Stimulated activated CD8-positive, alpha-beta memory T cell treated with anti-CD3 and anti-CD28 coated beads, Interleukin-7, amount 100 ng/mL, for 1 hour (primary cell): ENCODE measurements at regions not wholly inside any gene's neighbourhood (a gene's known extent, or its start where the extent isn't known, plus 50 kb on each side); places are given as distances from the start of the nearest gene placed in this dataset.
"Not testable (repeated sequence)": the region's sequence is repeated elsewhere in the genome, so short reads cannot be mapped to it uniquely, and the experiment has no call there.

Source experiments
- DNase-seq, 2 donors: peaks; one replicate each; pipeline ENCODE4 v3.0.0-alpha.2; 2020; ENCODE audit warnings: low read depth in 2 of 2

GRCh38 chr2:211144078-211144477 is 587.7 kb downstream of the CPS1 start:
- DNase-seq: no peak

- no peak for DNase-seq
Measured at GRCh38 chr2:211144974-211145665, 588.7 kb downstream of the CPS1 start.

DNA sequence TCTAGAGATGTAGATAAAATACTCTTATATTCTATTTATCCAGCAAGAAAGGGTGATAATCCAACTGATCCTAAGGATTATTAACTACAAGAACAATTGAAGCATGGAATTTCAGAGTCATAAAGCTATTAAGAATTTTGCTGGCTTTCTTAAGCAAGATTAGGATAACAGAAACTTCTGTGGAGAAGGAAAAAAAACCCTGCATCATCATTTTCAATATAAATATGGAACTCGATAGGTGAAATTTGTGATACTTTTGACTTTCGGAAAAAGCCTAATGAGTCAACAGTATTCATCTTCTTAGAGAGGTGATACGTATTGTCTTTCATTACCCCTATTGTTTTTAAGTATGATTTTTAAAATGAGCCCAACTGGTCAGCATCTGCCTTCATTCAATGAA is 593.3 kb downstream of the CPS1 start:
- no peak for DNase-seq

DNA sequence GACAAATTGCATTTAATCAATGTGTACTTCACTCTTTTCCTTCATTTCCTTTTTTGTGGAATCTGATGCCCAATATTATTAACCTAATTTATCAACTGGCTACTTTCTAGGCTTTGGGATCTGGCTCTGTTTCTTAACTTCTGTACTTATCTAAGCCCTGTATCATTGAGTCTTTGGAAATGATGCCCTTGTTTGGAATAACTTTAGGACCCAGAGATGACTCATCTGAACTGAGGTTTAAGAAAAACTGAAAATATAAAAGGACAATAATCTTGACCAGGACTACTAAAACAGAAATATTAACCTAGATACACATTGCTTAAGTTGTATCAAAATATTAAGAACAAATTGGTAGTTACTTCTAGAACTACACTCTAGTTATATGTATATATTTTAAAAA is 600.8 kb downstream of the CPS1 start:
- no peak for DNase-seq

DNA sequence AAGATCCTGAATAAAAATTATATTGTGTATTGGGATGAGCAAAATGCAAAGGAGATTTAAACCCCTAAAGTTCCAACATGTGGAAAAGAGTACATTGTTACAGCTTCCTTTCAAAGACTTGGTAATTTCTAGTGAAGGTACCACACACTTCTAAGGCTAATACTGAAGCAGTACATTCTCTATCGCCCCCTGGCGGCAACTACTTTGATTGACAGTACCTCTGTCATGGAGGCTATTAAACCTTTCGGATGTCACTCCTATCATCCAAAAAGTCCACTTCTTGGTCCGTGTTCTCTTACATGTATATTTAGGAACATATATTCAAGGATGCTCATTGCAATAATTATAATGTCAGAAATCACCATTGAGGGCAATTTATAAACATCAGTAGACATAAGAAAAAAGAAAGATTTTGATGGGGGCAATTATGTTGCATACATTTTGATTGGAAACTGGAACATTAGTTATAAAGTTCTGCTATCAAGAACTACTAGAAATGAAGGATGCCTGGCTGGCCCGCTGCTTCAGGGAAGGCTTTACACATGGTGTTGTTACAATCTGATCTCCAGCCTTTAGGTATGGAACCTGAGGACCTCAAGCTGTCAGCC is 601.6 kb downstream of the CPS1 start:
- peak; percentile 4 to 39 for DNase-seq

DNA sequence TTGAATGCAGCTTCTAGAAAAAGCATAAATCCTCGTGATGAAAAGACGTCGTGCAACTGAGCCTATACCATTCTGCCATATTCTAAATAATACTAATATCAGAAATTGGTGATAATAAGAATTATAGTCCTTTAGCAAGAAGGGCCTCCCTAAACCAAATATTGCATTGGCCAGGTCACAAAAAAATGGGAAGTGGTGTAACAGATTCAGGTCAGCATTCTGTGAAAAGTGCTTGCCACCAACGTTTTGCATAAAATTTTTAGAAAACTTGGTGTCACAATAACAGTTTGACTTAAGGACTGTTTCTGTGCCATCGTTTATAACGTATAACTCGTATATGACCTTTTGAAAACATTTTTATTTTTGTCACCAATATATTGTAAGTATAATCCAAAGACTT is 603.6 kb downstream of the CPS1 start:
- no peak for DNase-seq

GRCh38 chr2:211161236-211161635 is 604.8 kb downstream of the CPS1 start:
- DNase-seq: no peak

DNA sequence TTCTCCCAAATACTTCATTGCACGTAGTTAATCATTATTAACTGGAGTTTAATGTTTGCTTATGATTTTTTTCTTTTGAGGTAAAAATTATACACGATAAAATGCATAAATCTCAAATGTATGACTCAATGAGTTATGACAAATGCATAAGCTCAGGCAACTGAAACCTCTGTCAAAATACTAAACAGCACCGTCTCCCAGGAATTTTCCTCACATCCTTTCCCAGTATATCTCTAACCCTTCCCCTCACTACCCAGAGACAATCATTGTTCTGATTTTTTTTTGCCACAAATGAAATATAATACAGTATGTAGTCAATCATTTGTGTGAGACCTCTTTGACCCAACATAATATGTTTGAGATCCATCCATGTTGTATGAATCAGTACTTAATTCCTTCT is 606.5 kb downstream of the CPS1 start:
- no peak for DNase-seq

DNA sequence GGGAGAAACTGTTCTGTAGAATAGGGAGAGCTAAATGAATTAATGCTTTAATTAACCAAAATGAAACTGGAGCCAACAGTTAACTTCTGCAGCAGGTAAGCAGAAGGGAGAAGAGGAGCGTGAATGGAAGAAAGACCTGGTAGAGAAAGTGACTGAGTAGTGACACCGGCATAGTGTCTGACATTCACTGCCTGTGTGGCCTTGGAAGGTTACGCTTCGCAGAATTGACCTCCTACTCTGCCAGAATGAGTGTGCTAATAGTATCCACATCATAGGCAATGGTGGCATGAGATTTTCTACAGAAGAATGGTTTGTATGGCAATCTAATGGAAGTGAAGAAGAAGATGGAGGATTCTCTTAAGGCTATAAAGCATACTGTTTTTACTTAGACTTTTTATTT is 614.4 kb downstream of the CPS1 start:
- no peak for DNase-seq

- no peak for DNase-seq
Measured at GRCh38 chr2:211174021-211174420, 617.6 kb downstream of the CPS1 start.

DNA sequence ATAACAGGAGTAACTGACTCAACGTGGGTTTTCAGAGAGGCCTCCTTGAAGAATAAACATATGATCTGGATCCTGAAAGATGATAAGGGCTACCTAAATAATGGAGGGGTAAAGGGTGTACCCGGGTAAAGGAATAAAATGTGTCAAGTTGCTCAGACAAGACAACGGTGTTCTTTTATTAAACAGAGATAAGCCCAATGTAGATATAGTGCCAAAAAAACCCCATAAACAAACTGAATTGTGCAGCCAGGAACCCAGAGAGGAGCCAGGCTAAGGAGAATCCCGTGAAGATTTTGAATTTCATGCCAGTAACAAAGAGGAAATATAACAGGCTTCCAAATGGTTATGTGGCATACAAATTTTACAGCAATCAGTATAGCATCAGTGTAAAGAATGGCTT is 618.2 kb downstream of the CPS1 start:
- no peak for DNase-seq

- no peak for DNase-seq
Measured at GRCh38 chr2:211175956-211176355, 619.6 kb downstream of the CPS1 start.

DNA sequence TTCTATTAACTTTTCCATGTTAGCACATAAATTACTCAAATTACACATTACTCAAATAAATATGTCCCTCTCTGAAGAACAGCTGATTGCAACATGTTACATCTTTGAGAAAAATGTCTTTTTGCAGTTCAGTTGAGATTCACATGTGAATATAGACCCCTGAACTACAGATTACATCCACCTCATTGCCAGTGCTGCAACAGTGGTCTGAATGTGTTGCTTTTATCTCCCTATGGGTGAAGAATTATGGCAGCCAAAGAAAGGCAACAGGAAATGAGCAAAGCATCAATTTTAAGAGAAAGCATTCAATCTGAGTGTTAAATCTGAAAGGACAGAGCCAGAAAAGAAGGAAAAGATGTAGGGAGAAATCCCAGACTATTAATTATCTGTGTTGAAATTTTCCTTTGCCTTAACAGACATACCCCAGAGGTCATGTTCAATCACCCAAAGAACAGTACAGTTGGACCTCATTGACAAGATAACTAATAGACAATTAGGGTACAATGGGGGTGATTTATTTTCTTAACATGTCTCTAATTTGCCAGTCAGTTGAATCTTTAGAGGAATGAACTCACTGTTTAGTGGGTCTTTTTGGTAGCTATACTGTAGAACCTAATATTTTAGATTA is 620.2 kb downstream of the CPS1 start:
- DNase-seq: no peak

DNA sequence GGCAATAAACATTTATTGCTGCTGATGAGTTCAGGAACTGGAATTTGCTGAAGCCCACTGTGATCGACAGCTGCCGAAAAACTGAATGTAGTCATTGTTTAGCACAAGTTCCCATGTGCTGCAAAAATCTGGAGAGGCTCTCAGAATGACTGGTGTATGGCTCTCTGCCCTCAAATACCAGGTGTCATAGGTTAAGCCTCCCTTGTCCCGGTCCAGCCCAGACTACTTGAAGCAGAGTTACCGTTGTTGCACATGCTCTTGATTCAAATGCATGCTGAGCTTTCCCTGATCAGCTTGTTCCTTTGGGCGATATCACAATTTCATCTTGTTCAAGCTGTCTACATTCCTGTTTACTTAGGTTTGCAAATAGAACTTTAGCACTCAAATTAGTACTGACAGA is 625.2 kb downstream of the CPS1 start:
- DNase-seq: no peak

- DNase-seq: no peak
Measured at GRCh38 chr2:211187602-211188001, 631.2 kb downstream of the CPS1 start.

DNA sequence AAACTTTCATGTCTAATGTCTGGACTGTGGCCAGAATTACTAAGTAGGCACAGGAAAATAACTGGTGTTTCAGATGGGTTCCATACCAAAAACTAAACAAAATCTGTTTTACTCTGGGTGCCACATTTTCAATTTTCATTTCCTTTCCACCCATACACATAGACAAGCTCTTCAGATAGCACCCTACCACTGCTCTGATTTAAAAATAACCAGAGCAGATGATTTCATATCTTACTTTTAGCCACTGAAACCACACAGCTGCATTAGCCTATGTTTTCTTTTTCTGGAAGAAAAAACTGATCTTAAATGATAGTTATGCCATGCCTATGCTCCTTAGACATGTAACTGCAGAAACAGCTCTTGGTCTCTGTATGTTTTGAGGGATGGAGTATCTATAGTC is 647.6 kb downstream of the CPS1 start:
- DNase-seq: no peak

GRCh38 chr2:211204456-211204855 is 648.1 kb downstream of the CPS1 start:
- DNase-seq: no peak

DNA sequence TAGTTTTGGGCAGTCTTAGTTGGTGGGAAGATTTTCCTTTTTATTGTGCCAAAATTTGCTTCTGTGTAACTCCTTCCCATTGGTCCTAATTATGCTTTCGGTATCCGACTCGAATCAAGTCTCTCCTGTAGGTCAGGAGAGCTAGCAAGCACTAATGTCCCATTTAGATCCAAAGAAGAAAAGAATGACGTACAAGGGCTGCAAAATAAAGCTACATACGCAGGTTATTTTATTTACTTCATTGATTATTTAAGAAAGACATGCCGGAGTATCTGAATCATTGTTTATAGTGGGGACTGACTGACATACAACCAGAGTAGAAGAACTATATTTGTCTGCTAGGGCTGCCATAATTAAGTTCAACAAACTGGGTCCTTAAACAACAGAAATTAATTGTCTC is 648.5 kb downstream of the CPS1 start:
- DNase-seq: no peak

- DNase-seq: no peak
Measured at GRCh38 chr2:211205358-211205757, 649.0 kb downstream of the CPS1 start.

DNA sequence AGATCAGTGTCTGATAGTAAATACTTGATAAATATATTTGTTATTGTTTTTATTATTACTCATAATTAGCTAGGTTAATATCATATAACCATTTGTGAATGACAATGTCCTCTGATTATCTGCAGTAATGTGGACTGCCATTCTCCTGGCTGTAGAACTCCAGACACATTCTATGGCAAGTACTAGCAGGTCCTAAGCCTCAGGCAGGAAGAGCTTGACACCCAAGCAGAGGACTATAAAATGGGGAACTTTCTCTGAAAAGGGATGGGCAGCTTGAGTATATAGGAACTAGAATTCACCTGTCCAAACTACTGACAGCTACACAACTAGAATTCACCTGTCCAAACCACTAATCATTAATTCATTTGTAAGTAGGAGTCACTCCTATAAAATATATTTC is 649.4 kb downstream of the CPS1 start:
- DNase-seq: no peak

DNA sequence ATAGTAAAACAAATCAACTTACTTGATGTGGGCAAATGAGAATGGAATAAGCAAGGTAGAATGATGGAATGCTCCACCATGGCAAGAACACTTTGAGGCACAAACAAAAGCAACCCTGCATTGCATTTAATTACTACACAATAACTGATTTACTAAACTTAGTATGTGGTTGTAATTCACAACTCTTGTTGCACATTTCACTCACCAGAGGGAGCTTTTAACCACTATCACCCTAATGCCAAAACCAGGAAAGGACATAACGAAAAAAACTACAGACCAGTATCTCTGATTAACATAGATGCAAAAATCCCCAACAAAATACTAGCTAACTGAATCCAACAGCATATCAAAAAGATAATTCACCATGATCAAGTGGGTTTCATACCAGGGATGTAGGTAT is 659.8 kb downstream of the CPS1 start:
- no peak for DNase-seq

GRCh38 chr2:211219548-211219947 is 663.1 kb downstream of the CPS1 start:
- DNase-seq: not testable (repeated sequence)

- no peak for DNase-seq
Measured at GRCh38 chr2:211225784-211226183, 669.4 kb downstream of the CPS1 start.
